Neural progenitor cell (in vitro differentiated cells): ENCODE measurements at regions not wholly inside any gene's neighbourhood (a gene's known extent, or its start where the extent isn't known, plus 50 kb on each side); places are given as distances from the start of the nearest gene placed in this dataset.

Experiments
- DNase-seq: peaks from one replicate; pipeline ENCODE4 v3.0.0-alpha.2; 2016; ENCODE audit warnings: low spot score
- H2AFZ ChIP-seq: fragments of 200-600 bp; sonication (generic); replicated peaks from 2 replicates; pipeline ENCODE4 v1.6.1; 2016; ENCODE audit warnings: antibody characterized with exemption
- H3F3A ChIP-seq: fragments of 200-600 bp; sonication (generic); 2 replicates; pipeline ENCODE4 v1.6.1; 2016; ENCODE audit warnings: antibody characterized with exemption, low read depth
- H3K27ac ChIP-seq: fragments of 200-600 bp; sonication (generic); 2 replicates; pipeline ENCODE4 v1.5.1; 2016; ENCODE audit warnings: mild to moderate bottlenecking
- H3K27me3 ChIP-seq: fragments of 200-600 bp; sonication (generic); 2 replicates; pipeline ENCODE4 v1.6.1; 2016; ENCODE audit warnings: mild to moderate bottlenecking, moderate library complexity
- H3K36me3 ChIP-seq: fragments of 200-600 bp; sonication (generic); 2 replicates; pipeline ENCODE4 v1.5.1; 2016
- H3K4me1 ChIP-seq: fragments of 200-600 bp; sonication (generic); 2 replicates; pipeline ENCODE4 v1.6.1; 2016; ENCODE audit warnings: mixed run types
- H3K4me2 ChIP-seq: fragments of 200-600 bp; sonication (generic); 2 replicates; pipeline ENCODE4 v1.6.1; 2016
- H3K4me3 ChIP-seq: fragments of 200-600 bp; sonication (generic); 2 replicates; pipeline ENCODE4 v1.5.1; 2016
- H3K79me2 ChIP-seq: fragments of 200-600 bp; sonication (generic); 2 replicates; pipeline ENCODE4 v1.6.1; 2016; ENCODE audit warnings: low read depth
- H3K9ac ChIP-seq: fragments of 200-600 bp; sonication (generic); 2 replicates; pipeline ENCODE4 v1.6.1; 2016
- H3K9me3 ChIP-seq: fragments of 200-600 bp; sonication (generic); 2 replicates; pipeline ENCODE4 v1.5.1; 2016; ENCODE audit warnings: low read depth
- H4K20me1 ChIP-seq: fragments of 200-600 bp; sonication (generic); 2 replicates; pipeline ENCODE4 v1.6.1; 2016; ENCODE audit warnings: low read depth
- H3K27ac Mint-ChIP-seq: 3 replicates; pipeline ENCODE4 v1.8.0; 2021; ENCODE audit warnings: mixed read lengths
- H3K27me3 Mint-ChIP-seq: 2 replicates; pipeline ENCODE4 v1.8.0; 2022; ENCODE audit warnings: low read depth, mild to moderate bottlenecking, inconsistent platforms, moderate library complexity, mixed read lengths; ENCODE audit not compliant: insufficient read depth
- H3K36me3 Mint-ChIP-seq: 3 replicates; pipeline ENCODE4 v1.8.0; 2021; ENCODE audit warnings: mixed read lengths
- H3K4me1 Mint-ChIP-seq: 3 replicates; pipeline ENCODE4 v1.8.0; 2021; ENCODE audit warnings: mixed read lengths
- H3K4me3 Mint-ChIP-seq: 3 replicates; pipeline ENCODE4 v1.8.0; 2021; ENCODE audit warnings: mild to moderate bottlenecking, moderate library complexity, mixed read lengths
- H3K9me3 Mint-ChIP-seq: 3 replicates; pipeline ENCODE4 v1.8.0; 2020; ENCODE audit warnings: mixed read lengths
- EZH2 ChIP-seq: fragments of 200-600 bp; sonication (generic); IDR thresholded peaks from 2 replicates; pipeline ENCODE4 v1.6.1; 2017; ENCODE audit warnings: antibody characterized with exemption, mild to moderate bottlenecking, moderate library complexity
- EZH2phosphoT487 ChIP-seq: fragments of 200-600 bp; sonication (generic); IDR thresholded peaks from 2 replicates; pipeline ENCODE4 v1.6.1; 2017; ENCODE audit warnings: antibody characterized with exemption
- TF ChIP-seq, protein P1 (sequence below): fragments of 200-600 bp; sonication (generic); IDR thresholded peaks from 2 replicates; pipeline ENCODE4 v1.5.1; 2017; ENCODE audit warnings: antibody characterized with exemption, mild to moderate bottlenecking

DNA sequence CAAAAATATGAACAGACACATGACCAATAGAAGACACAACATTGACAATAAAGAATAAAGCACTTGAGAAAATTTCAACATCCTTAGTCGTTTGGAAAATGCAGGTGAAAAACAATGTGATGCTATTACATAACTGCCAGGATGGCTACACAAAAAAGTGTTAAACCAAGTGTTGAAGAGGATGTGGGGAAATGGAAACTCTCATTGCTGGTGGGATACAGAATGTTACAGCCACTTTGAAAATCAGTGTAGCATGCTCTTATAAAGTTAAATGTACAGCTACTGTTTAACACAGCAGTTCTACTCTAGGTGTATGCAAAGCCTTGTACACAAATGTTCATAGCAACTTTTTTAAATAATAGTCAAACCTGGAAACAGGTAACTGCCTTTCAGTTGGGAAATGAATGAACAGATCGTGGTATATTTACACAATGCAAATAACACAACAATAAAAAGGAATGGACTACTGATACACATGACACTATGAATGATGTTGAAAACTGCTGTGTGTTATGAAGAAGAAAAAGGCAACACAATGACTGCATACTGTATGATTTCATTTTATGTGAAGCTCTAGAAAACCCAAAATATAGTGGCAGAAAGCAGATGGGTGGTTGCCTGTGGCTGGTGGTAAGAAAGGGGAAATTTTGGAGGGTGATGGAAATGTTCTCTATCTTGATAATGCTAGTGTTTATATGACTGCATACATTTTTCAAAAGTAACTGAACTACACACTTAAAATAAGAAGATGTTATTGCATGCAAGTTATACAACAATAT lies 102.2 kb upstream of the VIPR2 start:
- Mint-ChIP-seq H3K9me3 (no peaks in the 10 kb centered on the region), H3K27me3 (no peaks in the 10 kb centered on the region), H3K4me1 (no peaks in the 10 kb centered on the region), H3K27ac (no peak overlapping the region), H3K36me3 (no peaks in the 10 kb centered on the region), H3K4me3 (no peak overlapping the region)
- H3F3A ChIP-seq = no peaks in the 10 kb centered on the region
- no peaks in the 10 kb centered on the region for H3K27me3 ChIP-seq
- H3K9ac ChIP-seq = no peak overlapping the region
- no peak overlapping the region for H3K4me2 ChIP-seq
- no peaks in the 10 kb centered on the region for H3K36me3 ChIP-seq
- TF ChIP-seq, protein P1, sequence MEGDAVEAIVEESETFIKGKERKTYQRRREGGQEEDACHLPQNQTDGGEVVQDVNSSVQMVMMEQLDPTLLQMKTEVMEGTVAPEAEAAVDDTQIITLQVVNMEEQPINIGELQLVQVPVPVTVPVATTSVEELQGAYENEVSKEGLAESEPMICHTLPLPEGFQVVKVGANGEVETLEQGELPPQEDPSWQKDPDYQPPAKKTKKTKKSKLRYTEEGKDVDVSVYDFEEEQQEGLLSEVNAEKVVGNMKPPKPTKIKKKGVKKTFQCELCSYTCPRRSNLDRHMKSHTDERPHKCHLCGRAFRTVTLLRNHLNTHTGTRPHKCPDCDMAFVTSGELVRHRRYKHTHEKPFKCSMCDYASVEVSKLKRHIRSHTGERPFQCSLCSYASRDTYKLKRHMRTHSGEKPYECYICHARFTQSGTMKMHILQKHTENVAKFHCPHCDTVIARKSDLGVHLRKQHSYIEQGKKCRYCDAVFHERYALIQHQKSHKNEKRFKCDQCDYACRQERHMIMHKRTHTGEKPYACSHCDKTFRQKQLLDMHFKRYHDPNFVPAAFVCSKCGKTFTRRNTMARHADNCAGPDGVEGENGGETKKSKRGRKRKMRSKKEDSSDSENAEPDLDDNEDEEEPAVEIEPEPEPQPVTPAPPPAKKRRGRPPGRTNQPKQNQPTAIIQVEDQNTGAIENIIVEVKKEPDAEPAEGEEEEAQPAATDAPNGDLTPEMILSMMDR = no peak
- TF ChIP-seq EZH2 (no peak), EZH2phosphoT487 (no peak)
- no peak overlapping the region for H3K27ac ChIP-seq
- H3K9me3 ChIP-seq = no peaks in the 10 kb centered on the region
- DNase-seq = no peak
- H3K4me3 ChIP-seq = no peak overlapping the region
- H4K20me1 ChIP-seq = no peaks in the 10 kb centered on the region
- no peaks in the 10 kb centered on the region for H3K79me2 ChIP-seq
- no peak overlapping the region for H2AFZ ChIP-seq
- no peaks in the 10 kb centered on the region for H3K4me1 ChIP-seq

DNA sequence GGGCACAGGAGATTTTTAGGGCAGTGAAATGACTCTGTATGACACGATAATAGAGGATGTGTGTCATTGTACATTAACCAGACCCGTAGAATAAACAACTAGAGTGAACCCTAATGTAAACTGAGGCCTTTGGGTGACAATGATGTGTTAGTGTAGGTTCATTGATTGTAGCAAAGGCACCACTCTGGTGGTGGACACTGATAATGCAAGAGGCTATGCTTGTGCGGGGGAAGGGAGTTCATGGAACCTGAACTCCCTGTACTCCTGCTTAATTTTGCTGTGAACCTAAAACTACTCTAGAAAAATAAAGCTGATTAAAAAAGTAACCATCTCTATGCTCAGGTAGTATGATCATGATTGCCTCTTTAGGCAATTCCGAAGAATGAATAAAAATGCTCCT lies 96.3 kb upstream of the VIPR2 start:
- TF ChIP-seq EZH2phosphoT487 (no peak), EZH2 (no peak)
- TF ChIP-seq, protein P1 = no peak
- H3K9ac ChIP-seq = no peak overlapping the region
- Mint-ChIP-seq H3K27me3 (peaks cover 3% of the 10 kb centered on the region), H3K27ac (no peak overlapping the region), H3K4me1 (peaks cover 9% of the 10 kb centered on the region), H3K9me3 (no peaks in the 10 kb centered on the region), H3K4me3 (no peak overlapping the region), H3K36me3 (no peaks in the 10 kb centered on the region)
- H4K20me1 ChIP-seq = no peaks in the 10 kb centered on the region
- H3K79me2 ChIP-seq = no peaks in the 10 kb centered on the region
- no peaks in the 10 kb centered on the region for H3K9me3 ChIP-seq
- no peak for DNase-seq
- H3K27ac ChIP-seq = no peak overlapping the region
- H2AFZ ChIP-seq = no peak overlapping the region
- H3K4me1 ChIP-seq = no peaks in the 10 kb centered on the region
- no peaks in the 10 kb centered on the region for H3K27me3 ChIP-seq
- H3K4me2 ChIP-seq = no peak overlapping the region
- H3K4me3 ChIP-seq = no peak overlapping the region
- no peaks in the 10 kb centered on the region for H3F3A ChIP-seq
- H3K36me3 ChIP-seq = no peaks in the 10 kb centered on the region

DNA sequence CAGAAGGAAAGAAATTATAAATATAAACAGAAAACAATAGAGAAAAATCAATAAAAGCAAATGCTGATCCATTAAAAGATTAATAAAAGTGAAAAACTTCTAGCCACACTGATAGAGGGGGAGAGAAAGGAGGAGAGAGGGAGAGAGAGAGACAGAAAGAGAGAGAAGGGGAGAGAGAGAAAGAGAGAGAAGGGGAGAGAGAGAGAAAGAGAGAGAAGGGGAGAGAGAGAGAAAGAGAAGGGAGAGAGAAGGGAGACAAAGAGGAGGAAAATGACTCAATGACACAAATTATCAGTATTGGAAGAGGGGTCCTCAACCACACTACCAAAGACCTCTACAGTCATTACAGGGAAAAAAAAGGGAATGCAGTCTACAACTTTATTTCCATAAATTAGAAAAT lies 94.4 kb upstream of the VIPR2 start:
- no peak for DNase-seq
- no peaks in the 10 kb centered on the region for H3K36me3 Mint-ChIP-seq
- no peaks in the 10 kb centered on the region for H3K9me3 Mint-ChIP-seq

More for the DNA sequence above, 94.4 kb upstream of the VIPR2 start:
- no peak overlapping the region for H3K27ac Mint-ChIP-seq
- H3K4me3 Mint-ChIP-seq = no peak overlapping the region
- Histone ChIP-seq H3K4me2 (no peak overlapping the region), H3K9me3 (no peaks in the 10 kb centered on the region), H3K79me2 (no peaks in the 10 kb centered on the region), H3K27me3 (no peaks in the 10 kb centered on the region), H3K9ac (no peak overlapping the region), H3F3A (no peaks in the 10 kb centered on the region), H3K36me3 (no peaks in the 10 kb centered on the region), H3K4me3 (no peak overlapping the region), H3K27ac (no peak overlapping the region), H4K20me1 (no peaks in the 10 kb centered on the region), H3K4me1 (no peaks in the 10 kb centered on the region), H2AFZ (no peak overlapping the region)
- peaks cover 3% of the 10 kb centered on the region for H3K27me3 Mint-ChIP-seq
- no peak for TF ChIP-seq EZH2phosphoT487
- TF ChIP-seq, protein P1 = no peak
- TF ChIP-seq EZH2 = no peak
- H3K4me1 Mint-ChIP-seq = peaks cover 13% of the 10 kb centered on the region
